ENCODE measurements at regions not wholly inside any gene's neighbourhood (a gene's known extent, or its start where the extent isn't known, plus 50 kb on each side); places are given as distances from the start of the nearest gene placed in this dataset.

DNA sequence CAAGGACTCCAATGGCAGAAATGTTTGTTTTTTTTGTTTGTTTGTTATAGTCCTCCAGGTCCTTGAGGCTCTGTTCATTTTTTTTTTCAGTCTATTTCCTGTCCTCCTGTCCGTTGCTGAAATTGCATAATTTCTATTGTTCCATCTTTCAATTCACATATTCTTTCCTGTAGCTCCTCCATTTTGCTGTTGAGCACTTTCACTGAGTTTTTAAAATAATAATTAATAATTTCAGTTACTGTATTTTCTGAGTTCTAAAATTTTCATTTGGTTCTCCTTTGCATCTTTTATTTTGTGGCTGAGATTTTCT lies 202.3 kb upstream of the AGR3 start:
- ChIA-PET RAD21 (ENCODE audit: low non-redundant PET in 1 of 2, low total read pairs in 2 of 2, uncharacterized antibody in 2 of 2, unreplicated experiment in 2 of 2) (no interaction called here), CTCF (no interaction called here), POLR2A (no interaction called here)
- H2AFZ ChIP-seq (ENCODE audit: low read depth, low read length, poor library complexity, severe bottlenecking), result no peak overlapping the region
- H4K20me1 ChIP-seq (ENCODE audit: insufficient read depth), result no peaks in the 10 kb centered on the region
- H3K36me3 ChIP-seq (ENCODE audit: control insufficient read depth in 1 of 2, insufficient read depth in 2 of 2, low read length in 2 of 2), result no peaks in the 10 kb centered on the region
- no peaks in the 10 kb centered on the region for H3K9me3 ChIP-seq (ENCODE audit: control insufficient read depth in 1 of 2, insufficient read depth in 1 of 2, low read depth in 1 of 2, low read length in 2 of 2)
- no peak overlapping the region for H3K4me2 ChIP-seq (ENCODE audit: low read length)
- intact Hi-C loops (cut with micrococcal nuclease), result no loop called here
- no peak overlapping the region for H3K4me3 ChIP-seq (replicated peaks in 1 of 2; ENCODE audit: low read depth in 1 of 2, low read length in 2 of 2)
- TF ChIP-seq EZH2phosphoT487 (IDR thresholded peaks at IDR 0.05; ENCODE audit: borderline replicate concordance) (no peak), CBX3 (IDR thresholded peaks at IDR 0.05; ENCODE audit: low read depth) (no peak), ELF1 (IDR thresholded peaks at IDR 0.05; ENCODE audit: borderline replicate concordance, low read depth) (no peak), RAD21 (IDR thresholded peaks at IDR 0.05; ENCODE audit: low read depth) (no peak), ZNF274 (IDR thresholded peaks at IDR 0.05; ENCODE audit: low read depth, low read length) (no peak), POLR2A (IDR thresholded peaks at IDR 0.05; ENCODE audit: borderline replicate concordance, extremely low read depth, insufficient read depth, insufficient read length) (no peak), EGR1 (IDR thresholded peaks at IDR 0.05; ENCODE audit: low read depth) (no peak), JUND (IDR thresholded peaks at IDR 0.05) (no peak), TCF7L2 (IDR thresholded peaks at IDR 0.05; ENCODE audit: borderline replicate concordance, extremely low read depth, insufficient read depth, insufficient read length) (no peak), ZFX (IDR thresholded peaks at IDR 0.05) (no peak), SRF (IDR thresholded peaks at IDR 0.05; ENCODE audit: low read depth) (no peak), SIN3A (IDR thresholded peaks at IDR 0.05; ENCODE audit: low read depth) (no peak), SP1 (IDR thresholded peaks at IDR 0.05; ENCODE audit: low read depth) (no peak), FOSL1 (IDR thresholded peaks at IDR 0.05; ENCODE audit: low read depth) (no peak)
- TF ChIP-seq, protein P1, sequence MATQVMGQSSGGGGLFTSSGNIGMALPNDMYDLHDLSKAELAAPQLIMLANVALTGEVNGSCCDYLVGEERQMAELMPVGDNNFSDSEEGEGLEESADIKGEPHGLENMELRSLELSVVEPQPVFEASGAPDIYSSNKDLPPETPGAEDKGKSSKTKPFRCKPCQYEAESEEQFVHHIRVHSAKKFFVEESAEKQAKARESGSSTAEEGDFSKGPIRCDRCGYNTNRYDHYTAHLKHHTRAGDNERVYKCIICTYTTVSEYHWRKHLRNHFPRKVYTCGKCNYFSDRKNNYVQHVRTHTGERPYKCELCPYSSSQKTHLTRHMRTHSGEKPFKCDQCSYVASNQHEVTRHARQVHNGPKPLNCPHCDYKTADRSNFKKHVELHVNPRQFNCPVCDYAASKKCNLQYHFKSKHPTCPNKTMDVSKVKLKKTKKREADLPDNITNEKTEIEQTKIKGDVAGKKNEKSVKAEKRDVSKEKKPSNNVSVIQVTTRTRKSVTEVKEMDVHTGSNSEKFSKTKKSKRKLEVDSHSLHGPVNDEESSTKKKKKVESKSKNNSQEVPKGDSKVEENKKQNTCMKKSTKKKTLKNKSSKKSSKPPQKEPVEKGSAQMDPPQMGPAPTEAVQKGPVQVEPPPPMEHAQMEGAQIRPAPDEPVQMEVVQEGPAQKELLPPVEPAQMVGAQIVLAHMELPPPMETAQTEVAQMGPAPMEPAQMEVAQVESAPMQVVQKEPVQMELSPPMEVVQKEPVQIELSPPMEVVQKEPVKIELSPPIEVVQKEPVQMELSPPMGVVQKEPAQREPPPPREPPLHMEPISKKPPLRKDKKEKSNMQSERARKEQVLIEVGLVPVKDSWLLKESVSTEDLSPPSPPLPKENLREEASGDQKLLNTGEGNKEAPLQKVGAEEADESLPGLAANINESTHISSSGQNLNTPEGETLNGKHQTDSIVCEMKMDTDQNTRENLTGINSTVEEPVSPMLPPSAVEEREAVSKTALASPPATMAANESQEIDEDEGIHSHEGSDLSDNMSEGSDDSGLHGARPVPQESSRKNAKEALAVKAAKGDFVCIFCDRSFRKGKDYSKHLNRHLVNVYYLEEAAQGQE (IDR thresholded peaks at IDR 0.05; ENCODE audit: low read depth), result no peak
- TF ChIP-seq, protein P2, sequence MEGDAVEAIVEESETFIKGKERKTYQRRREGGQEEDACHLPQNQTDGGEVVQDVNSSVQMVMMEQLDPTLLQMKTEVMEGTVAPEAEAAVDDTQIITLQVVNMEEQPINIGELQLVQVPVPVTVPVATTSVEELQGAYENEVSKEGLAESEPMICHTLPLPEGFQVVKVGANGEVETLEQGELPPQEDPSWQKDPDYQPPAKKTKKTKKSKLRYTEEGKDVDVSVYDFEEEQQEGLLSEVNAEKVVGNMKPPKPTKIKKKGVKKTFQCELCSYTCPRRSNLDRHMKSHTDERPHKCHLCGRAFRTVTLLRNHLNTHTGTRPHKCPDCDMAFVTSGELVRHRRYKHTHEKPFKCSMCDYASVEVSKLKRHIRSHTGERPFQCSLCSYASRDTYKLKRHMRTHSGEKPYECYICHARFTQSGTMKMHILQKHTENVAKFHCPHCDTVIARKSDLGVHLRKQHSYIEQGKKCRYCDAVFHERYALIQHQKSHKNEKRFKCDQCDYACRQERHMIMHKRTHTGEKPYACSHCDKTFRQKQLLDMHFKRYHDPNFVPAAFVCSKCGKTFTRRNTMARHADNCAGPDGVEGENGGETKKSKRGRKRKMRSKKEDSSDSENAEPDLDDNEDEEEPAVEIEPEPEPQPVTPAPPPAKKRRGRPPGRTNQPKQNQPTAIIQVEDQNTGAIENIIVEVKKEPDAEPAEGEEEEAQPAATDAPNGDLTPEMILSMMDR (IDR thresholded peaks at IDR 0.05 in 2 of 3, conservative IDR thresholded peaks at IDR 0.05 in 1 of 3; ENCODE audit: borderline replicate concordance in 1 of 3, insufficient read depth in 1 of 3, low read depth in 2 of 3, low read length in 2 of 3), result no peak
- TF ChIP-seq, protein P3, sequence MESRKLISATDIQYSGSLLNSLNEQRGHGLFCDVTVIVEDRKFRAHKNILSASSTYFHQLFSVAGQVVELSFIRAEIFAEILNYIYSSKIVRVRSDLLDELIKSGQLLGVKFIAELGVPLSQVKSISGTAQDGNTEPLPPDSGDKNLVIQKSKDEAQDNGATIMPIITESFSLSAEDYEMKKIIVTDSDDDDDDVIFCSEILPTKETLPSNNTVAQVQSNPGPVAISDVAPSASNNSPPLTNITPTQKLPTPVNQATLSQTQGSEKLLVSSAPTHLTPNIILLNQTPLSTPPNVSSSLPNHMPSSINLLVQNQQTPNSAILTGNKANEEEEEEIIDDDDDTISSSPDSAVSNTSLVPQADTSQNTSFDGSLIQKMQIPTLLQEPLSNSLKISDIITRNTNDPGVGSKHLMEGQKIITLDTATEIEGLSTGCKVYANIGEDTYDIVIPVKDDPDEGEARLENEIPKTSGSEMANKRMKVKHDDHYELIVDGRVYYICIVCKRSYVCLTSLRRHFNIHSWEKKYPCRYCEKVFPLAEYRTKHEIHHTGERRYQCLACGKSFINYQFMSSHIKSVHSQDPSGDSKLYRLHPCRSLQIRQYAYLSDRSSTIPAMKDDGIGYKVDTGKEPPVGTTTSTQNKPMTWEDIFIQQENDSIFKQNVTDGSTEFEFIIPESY (IDR thresholded peaks at IDR 0.05; ENCODE audit: extremely low read depth, insufficient replicate concordance, low read length), result no peak
- TF ChIP-seq, protein P4, sequence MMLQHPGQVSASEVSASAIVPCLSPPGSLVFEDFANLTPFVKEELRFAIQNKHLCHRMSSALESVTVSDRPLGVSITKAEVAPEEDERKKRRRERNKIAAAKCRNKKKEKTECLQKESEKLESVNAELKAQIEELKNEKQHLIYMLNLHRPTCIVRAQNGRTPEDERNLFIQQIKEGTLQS (IDR thresholded peaks at IDR 0.05), result no peak
- TF ChIP-seq, protein P5, sequence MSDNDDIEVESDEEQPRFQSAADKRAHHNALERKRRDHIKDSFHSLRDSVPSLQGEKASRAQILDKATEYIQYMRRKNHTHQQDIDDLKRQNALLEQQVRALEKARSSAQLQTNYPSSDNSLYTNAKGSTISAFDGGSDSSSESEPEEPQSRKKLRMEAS (IDR thresholded peaks at IDR 0.05), result no peak
- no peak overlapping the region for H3K9ac ChIP-seq (ENCODE audit: low read length)
- H3K9me2 ChIP-seq (ENCODE audit: insufficient read depth), result no peaks in the 10 kb centered on the region; the same call in 1 of the 2 replicates
- no peak for DNase-seq (ENCODE audit: low read depth, low spot score)
- no peak overlapping the region for H3K27ac ChIP-seq (ENCODE audit: low read depth, low read length)
- ATAC-seq, result no peak
- H3K4me1 ChIP-seq (ENCODE audit: control insufficient read depth in 1 of 2, insufficient read depth in 2 of 2, low read length in 2 of 2), result no peaks in the 10 kb centered on the region
- H3K79me2 ChIP-seq (ENCODE audit: insufficient read depth, low read length), result no peaks in the 10 kb centered on the region
- no peaks in the 10 kb centered on the region for H3K27me3 ChIP-seq (ENCODE audit: insufficient read depth, low read length)
- no TSS peak for BruUV-seq (replicated peaks)

Data from HCT116 (cell line).